ENCODE measurements at regions not wholly inside any gene's neighbourhood (a gene's known extent, or its start where the extent isn't known, plus 50 kb on each side); places are given as distances from the start of the nearest gene placed in this dataset.

GRCh38 chr10:28111712-28112111 lies 112.8 kb upstream of the ODAD2 start:
- TF ChIP-seq CTCF (IDR thresholded peaks at IDR 0.05; ENCODE audit: low read length): no peak
- TF ChIP-seq EZH2 (IDR thresholded peaks at IDR 0.05; ENCODE audit: borderline replicate concordance, low read length): no peak

Measured in OCI-LY1 (cell line).